ENCODE measurements at regions not wholly inside any gene's neighbourhood (a gene's known extent, or its start where the extent isn't known, plus 50 kb on each side); places are given as distances from the start of the nearest gene placed in this dataset.
"Not testable (repeated sequence)": the region's sequence is repeated elsewhere in the genome, so short reads cannot be mapped to it uniquely, and the experiment has no call there.

- not testable (repeated sequence) for TF ChIP-seq POLR2A, USF2 (IDR thresholded peaks at IDR 0.05; ENCODE audit: low read depth, low read length)
- TF ChIP-seq, protein P1, sequence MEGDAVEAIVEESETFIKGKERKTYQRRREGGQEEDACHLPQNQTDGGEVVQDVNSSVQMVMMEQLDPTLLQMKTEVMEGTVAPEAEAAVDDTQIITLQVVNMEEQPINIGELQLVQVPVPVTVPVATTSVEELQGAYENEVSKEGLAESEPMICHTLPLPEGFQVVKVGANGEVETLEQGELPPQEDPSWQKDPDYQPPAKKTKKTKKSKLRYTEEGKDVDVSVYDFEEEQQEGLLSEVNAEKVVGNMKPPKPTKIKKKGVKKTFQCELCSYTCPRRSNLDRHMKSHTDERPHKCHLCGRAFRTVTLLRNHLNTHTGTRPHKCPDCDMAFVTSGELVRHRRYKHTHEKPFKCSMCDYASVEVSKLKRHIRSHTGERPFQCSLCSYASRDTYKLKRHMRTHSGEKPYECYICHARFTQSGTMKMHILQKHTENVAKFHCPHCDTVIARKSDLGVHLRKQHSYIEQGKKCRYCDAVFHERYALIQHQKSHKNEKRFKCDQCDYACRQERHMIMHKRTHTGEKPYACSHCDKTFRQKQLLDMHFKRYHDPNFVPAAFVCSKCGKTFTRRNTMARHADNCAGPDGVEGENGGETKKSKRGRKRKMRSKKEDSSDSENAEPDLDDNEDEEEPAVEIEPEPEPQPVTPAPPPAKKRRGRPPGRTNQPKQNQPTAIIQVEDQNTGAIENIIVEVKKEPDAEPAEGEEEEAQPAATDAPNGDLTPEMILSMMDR (conservative IDR thresholded peaks at IDR 0.05; ENCODE audit: low read depth, low read length), result not testable (repeated sequence)
These were observed 160.7 kb upstream of the POTEB2 start for GRCh38 chr15:21026848-21027247.

Data from IMR-90 (cell line).